RWPE1 (cell line): ENCODE measurements at regions not wholly inside any gene's neighbourhood (a gene's known extent, or its start where the extent isn't known, plus 50 kb on each side); places are given as distances from the start of the nearest gene placed in this dataset.

Experiments
- CTCF ChIA-PET: fragments of 350-600 bp; sonication (Branson Sonifier 250); formaldehyde crosslinking; extraction: SDS; loops from one replicate; lab custom pipeline; 2021; lab: Yijun Ruan, JAX
- POLR2A ChIA-PET: fragments of 400-600 bp; formaldehyde crosslinking; extraction: SDS; loops from one replicate; lab custom pipeline; 2020; ENCODE audit warnings: antibody characterized with exemption; ENCODE audit not compliant: low non-redundant PET; lab: Yijun Ruan, JAX
- DNase-seq: peaks from one replicate; pipeline ENCODE4 v3.0.0; 2012; ENCODE audit warnings: low spot score
- H3K27ac ChIP-seq: fragments of 450-650 bp; 2 replicates; pipeline ENCODE4 v1.5.1; 2017
- TF ChIP-seq, protein P1 (sequence below): fragments of 450-650 bp; conservative IDR thresholded peaks from 2 replicates; pipeline ENCODE4 v1.5.1; 2017; ENCODE audit warnings: low read depth, mild to moderate bottlenecking

DNA sequence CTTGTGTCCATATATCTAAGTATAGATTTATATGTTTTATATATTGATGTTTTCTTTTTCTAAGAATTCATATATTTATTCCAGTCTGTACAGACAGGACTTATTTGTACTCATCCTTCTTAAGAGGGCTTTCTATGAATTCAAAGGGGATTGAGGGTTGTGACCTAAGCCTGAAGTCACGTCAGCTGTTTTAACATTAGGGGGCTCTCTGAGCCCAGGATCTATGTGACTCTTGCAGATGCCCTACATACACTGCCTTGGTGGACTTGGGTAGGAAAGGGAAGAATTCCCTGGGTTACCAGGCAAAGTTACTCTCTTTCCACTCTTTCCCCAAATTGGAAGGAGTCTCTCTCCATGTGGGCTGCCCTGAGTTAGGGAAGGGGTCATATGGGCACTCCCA is 283.8 kb upstream of the DAB1 start:
- no peak for DNase-seq
- H3K27ac ChIP-seq = no peak overlapping the region
- ChIA-PET CTCF (no interaction called here), POLR2A (no interaction called here)
- TF ChIP-seq, protein P1, sequence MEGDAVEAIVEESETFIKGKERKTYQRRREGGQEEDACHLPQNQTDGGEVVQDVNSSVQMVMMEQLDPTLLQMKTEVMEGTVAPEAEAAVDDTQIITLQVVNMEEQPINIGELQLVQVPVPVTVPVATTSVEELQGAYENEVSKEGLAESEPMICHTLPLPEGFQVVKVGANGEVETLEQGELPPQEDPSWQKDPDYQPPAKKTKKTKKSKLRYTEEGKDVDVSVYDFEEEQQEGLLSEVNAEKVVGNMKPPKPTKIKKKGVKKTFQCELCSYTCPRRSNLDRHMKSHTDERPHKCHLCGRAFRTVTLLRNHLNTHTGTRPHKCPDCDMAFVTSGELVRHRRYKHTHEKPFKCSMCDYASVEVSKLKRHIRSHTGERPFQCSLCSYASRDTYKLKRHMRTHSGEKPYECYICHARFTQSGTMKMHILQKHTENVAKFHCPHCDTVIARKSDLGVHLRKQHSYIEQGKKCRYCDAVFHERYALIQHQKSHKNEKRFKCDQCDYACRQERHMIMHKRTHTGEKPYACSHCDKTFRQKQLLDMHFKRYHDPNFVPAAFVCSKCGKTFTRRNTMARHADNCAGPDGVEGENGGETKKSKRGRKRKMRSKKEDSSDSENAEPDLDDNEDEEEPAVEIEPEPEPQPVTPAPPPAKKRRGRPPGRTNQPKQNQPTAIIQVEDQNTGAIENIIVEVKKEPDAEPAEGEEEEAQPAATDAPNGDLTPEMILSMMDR = no peak

GRCh38 chr1:57704811-57705210 is 281.0 kb upstream of the DAB1 start:
- no peak for DNase-seq
- TF ChIP-seq, protein P1 = no peak
- POLR2A ChIA-PET = no interaction called here
- CTCF ChIA-PET = no interaction called here
- no peak overlapping the region for H3K27ac ChIP-seq

DNA sequence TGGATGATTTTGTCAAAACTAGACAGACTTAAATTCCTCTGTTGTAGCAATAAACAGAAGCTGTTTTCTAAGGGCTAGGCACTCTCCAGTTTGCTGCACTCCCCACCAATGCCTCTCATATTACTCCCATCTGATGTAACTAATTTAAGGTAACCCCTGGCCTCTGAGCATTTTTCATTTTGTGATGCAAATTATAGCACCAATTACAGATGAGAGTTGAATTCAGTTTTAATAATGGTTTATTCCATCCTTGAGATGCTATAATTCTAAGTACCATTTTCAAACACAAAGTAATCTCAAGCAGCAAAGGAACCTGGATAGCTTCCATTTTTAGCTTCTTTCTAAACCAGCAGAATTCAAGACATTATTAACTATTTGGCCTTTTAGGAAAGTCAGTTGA is 280.4 kb upstream of the DAB1 start:
- POLR2A ChIA-PET = no interaction called here
- DNase-seq = no peak
- H3K27ac ChIP-seq = no peak overlapping the region
- TF ChIP-seq, protein P1 = no peak
- CTCF ChIA-PET = no interaction called here

DNA sequence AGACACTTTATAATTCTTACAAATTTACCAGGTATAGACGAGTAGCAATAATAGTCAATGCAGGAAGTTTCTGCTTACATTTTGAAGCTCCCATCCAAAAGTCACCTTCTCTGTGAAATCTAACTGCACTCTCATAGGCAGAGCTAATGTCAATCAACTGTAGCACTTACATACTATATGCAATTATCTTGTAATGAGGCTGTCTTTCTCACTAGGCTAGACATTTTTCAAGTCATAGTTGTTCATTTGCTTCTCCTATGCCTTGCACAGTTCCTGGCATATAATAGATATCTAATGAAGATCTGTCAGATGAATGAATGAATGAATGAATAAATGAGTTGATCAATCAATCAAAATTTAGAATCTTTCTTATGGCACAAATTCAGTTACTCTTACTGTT is 273.0 kb upstream of the DAB1 start:
- CTCF ChIA-PET = no interaction called here
- DNase-seq = no peak
- no peak overlapping the region for H3K27ac ChIP-seq
- TF ChIP-seq, protein P1 = no peak
- POLR2A ChIA-PET = no interaction called here

DNA sequence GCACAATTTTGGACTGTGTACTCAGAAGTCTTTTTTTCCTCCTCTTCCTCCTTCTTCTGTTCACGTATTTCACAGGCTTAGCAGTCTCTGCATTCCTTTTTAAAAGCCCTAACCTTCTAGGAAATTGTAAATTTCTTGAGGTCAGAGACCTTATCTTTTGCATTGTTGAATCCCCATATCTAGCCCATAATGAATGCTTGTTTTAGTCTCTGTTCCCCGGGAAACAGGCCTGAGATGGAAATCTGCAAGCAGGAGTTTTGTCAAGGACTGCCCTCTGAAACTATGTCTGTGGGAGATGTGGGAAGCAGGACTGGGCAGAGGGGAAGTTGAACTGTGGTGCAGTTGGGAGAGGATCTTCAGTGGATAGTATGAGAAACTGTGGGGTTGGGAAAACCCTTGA is 272.2 kb upstream of the DAB1 start:
- TF ChIP-seq, protein P1 = no peak
- no peak for DNase-seq
- ChIA-PET POLR2A (no interaction called here), CTCF (no interaction called here)
- no peak overlapping the region for H3K27ac ChIP-seq

DNA sequence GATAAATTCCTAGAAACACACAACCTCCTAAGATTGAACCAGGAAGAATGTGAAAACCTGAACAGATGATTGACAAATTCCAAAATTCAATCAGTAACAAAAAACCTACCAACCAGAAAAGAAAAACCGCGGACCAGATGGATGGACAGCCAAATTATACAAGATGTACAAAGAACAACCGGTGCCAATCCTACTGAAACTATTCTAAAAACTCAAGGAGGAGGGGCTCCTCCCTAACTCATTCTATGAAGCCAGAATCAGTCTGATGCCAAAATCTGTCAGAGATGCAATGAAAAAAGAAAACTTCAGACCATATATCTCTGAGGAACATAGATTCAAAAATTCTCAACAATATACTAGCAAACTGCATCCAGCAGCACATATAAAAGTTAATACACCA is 262.4 kb upstream of the DAB1 start:
- POLR2A ChIA-PET = no interaction called here
- CTCF ChIA-PET = no interaction called here
- no peak for DNase-seq
- H3K27ac ChIP-seq = no peak overlapping the region
- TF ChIP-seq, protein P1 = no peak
